SU-DHL-6 (cell line): ENCODE measurements at regions not wholly inside any gene's neighbourhood (a gene's known extent, or its start where the extent isn't known, plus 50 kb on each side); places are given as distances from the start of the nearest gene placed in this dataset.

Experiments used
- EZH2phosphoT487 ChIP-seq: fragments of 200-600 bp; sonication (generic), shearing (Covaris generic); conservative IDR thresholded peaks from 2 replicates; pipeline ENCODE4 v1.6.1; 2018; ENCODE audit warnings: mild to moderate bottlenecking, antibody characterized with exemption, low read length, moderate library complexity, mixed read lengths
- TF ChIP-seq, protein P1 (sequence below): fragments of 200-600 bp; sonication (generic); IDR thresholded peaks from one replicate; pipeline ENCODE4 v1.5.1; 2017; ENCODE audit warnings: antibody characterized with exemption, mild to moderate bottlenecking, low read length, moderate library complexity; ENCODE audit not compliant: insufficient read depth, poor library complexity, severe bottlenecking

DNA sequence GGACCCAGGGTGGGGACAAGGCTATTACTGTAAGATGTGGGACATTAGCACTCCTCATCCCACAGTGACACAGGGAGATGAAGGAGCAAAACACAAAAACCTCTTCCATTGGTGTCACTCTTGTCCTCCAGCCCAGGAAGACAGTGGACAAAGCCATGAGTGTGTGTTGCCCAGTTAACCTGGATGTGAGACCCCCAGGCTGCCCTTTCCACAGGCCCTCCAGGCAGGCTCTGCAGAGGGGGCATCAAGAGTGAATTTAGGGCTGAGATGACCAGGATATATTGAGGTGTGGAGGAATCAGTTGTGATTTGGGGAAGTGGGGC is 111.3 kb downstream of the GGTLC2 start:
- TF ChIP-seq, protein P1, sequence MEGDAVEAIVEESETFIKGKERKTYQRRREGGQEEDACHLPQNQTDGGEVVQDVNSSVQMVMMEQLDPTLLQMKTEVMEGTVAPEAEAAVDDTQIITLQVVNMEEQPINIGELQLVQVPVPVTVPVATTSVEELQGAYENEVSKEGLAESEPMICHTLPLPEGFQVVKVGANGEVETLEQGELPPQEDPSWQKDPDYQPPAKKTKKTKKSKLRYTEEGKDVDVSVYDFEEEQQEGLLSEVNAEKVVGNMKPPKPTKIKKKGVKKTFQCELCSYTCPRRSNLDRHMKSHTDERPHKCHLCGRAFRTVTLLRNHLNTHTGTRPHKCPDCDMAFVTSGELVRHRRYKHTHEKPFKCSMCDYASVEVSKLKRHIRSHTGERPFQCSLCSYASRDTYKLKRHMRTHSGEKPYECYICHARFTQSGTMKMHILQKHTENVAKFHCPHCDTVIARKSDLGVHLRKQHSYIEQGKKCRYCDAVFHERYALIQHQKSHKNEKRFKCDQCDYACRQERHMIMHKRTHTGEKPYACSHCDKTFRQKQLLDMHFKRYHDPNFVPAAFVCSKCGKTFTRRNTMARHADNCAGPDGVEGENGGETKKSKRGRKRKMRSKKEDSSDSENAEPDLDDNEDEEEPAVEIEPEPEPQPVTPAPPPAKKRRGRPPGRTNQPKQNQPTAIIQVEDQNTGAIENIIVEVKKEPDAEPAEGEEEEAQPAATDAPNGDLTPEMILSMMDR = no peak
- no peak for TF ChIP-seq EZH2phosphoT487
